SKM-1 (cell line): ENCODE measurements at regions not wholly inside any gene's neighbourhood (a gene's known extent, or its start where the extent isn't known, plus 50 kb on each side); places are given as distances from the start of the nearest gene placed in this dataset.
"Not testable (repeated sequence)": the region's sequence is repeated elsewhere in the genome, so short reads cannot be mapped to it uniquely, and the experiment has no call there.

Experiments used
- DNase-seq: peaks from one replicate; lab custom pipeline; 2025; ENCODE audit not compliant: unreplicated experiment; lab: John Stamatoyannopoulos, UW

GRCh38 chr3:20747741-20748140 is 561.7 kb upstream of the SGO1 start:
- DNase-seq: no peak

DNA sequence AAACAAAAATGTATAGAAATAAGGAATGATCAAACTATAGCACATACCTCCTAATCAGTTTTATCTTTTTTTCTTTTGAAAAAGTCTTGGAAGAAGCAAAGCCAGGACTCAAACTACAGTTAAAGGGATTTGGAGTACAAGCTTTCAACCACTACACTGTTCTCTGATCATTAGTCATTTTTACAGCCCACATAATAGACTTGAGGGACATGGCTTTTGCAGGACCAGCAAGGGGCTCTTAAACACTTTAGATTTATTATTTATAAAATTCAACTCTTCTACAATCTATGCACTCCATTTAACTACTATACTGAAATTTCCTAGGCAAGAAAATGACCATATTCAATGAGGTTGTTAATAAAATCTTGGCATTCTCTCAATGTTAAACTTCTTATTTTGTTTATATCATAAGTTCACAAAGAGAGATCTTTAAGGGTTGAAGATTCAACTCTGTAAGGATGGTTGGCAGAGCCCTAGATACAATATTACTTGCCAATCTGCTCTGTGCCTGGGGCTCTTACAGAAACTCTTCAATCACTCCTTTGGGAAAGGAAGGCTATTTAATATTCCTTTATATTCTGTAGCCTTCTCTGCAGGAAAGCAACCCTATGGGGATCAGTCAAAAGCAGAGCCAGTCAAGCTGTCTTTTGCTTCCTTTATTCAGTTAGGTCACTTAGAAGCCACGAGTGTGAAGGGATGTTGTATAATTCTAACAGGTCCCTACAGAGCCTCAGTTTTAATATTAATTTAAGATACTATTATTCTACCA is 557.7 kb upstream of the SGO1 start:
- DNase-seq: no peak

GRCh38 chr3:20742903-20743552 is 557.0 kb upstream of the SGO1 start:
- DNase-seq: no peak

GRCh38 chr3:20741381-20741780 is 555.4 kb upstream of the SGO1 start:
- no peak for DNase-seq

GRCh38 chr3:20739814-20740213 is 553.8 kb upstream of the SGO1 start:
- no peak for DNase-seq

- DNase-seq: no peak
These were observed 550.4 kb upstream of the SGO1 start for GRCh38 chr3:20736287-20736852.

GRCh38 chr3:20729185-20729584 is 543.2 kb upstream of the SGO1 start:
- DNase-seq: no peak

- no peak for DNase-seq
These were observed 540.8 kb upstream of the SGO1 start for GRCh38 chr3:20726786-20727185.

- DNase-seq: no peak
These were observed 538.2 kb upstream of the SGO1 start for GRCh38 chr3:20724241-20724640.

DNA sequence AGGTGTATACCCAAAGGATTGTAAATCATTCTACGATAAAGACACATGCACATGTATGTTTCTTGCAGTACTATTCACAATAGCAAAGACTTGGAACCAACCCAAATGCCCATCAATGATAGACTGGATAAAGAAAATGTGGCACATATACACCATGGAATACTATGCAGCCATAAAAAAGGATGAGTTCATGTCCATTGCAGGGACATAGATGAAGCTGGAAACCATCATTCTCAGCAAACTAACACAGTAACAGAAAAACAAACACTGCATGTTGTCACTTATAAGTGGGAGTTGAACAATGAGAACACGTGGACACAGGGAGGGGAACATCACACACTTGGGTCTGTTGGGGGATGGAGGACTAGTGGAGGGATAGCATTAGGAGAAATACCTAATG is 530.4 kb upstream of the SGO1 start:
- DNase-seq: not testable (repeated sequence)

DNA sequence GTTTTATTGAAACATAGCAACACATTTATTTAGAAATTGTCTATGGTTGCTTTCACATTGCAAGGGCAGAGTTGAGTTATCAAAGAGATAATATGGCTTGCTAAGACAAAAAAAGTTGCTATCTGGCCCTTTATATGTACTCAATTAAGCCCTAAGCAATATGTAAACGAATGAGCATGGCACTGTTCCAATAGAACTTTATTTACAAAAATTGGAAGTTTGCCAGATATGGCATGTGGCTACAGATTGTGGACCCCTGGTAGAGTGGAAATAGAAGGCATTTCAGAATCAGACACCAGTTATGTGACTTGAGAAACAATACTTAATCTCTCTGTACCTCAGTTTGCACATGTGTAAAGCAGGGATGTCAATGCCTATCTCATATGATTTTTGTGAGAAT is 515.6 kb upstream of the SGO1 start:
- DNase-seq: no peak

DNA sequence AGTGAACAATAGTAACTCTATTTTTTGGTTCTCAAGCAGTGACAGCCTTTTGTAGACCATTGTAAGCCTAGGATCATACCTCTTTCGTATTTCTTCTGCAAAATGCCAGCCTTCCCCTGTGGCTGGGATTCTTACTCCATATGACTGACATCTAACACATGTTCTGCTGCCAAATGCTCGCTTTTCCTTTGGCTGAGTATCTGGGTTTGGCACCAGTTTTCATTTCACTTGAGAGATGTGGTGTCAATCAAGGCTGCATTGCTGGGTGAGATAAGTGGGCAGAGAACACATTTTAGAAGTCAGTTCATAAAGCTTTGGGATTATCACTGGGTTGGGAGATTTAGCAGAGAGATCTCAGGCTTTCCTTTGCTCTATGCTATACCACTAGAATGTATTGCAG is 514.7 kb upstream of the SGO1 start:
- DNase-seq: no peak

- no peak for DNase-seq
These were observed 512.9 kb upstream of the SGO1 start for GRCh38 chr3:20698896-20699295.

GRCh38 chr3:20696388-20697150 is 510.6 kb upstream of the SGO1 start:
- DNase-seq: no peak

DNA sequence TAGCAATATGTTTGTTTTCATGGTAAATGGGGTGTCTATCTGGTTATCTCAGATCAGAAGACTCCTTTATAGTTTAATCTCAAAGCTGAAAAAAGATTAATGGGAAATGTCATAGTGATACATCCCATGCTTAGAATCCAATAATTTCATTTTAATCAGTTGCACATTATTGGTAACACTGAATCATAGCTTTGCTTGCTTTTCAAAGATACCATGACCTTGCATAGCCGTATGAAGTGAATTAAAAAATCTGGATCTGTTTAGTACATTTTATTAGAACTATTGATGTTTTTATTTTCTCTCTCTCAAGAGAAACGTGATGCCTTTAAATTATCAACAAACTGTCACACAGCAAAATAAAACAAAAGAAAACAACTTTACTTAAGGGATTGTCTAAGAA is 506.7 kb upstream of the SGO1 start:
- no peak for DNase-seq

GRCh38 chr3:20683910-20684309 is 497.9 kb upstream of the SGO1 start:
- no peak for DNase-seq

DNA sequence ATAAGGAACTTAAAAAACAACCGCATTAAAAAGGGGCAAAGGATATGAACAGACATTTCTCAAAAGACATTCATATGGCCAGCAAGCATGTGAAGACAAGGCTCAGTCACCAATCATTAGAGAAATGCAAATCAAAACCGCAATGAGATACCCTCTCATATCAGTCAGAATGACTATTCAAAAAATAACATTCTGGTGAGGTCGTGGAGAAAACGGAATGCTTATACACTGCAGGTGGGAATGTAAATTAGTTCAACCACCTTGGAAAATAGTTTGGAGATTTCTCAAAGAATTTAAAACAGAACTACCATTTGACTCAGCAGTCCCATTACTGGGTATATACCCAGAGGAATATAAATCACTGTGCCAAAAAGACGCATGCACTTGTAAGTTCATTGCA is 496.6 kb upstream of the SGO1 start:
- DNase-seq: no peak

GRCh38 chr3:20680990-20681628 is 495.1 kb upstream of the SGO1 start:
- no peak for DNase-seq

DNA sequence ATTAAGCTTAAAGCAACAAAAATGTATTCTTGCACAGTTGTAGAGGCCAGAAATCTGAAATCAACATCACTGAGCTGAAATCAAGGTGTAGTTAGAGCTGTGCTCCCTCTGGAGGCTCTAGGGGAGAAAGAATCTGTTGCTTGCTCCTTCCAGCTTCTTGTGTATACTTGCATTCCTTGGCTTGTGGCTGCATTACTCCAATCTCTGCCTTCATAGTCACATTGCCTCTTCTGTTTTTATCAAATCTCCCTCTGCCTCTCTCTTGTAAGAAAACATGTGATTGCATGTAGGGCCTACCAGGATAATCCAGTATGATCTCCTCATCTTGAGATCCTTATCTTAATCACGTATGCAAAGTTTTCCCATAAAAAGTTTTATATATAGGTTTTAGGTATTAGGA is 487.9 kb upstream of the SGO1 start:
- no peak for DNase-seq

DNA sequence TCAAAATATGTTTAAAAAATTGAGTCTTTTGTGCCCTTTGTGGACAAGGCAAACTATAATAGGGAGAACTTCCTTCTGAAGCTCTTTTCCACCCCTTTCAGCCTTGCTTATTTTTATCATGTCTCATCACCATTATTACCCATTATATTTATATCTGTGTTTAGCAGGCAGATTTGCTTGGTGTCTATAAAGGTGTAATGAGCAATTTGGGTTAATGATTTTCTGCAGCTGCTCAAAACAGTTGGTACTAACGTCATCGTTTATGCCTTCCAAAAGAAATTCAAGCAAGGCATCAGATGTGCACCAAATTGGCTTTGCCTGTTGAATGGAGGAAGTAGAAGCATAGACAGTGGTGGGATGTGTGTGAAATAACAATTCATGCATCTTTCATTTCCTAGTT is 483.7 kb upstream of the SGO1 start:
- DNase-seq: no peak

GRCh38 chr3:20669184-20669583 is 483.2 kb upstream of the SGO1 start:
- no peak for DNase-seq
